ENCODE measurements at regions not wholly inside any gene's neighbourhood (a gene's known extent, or its start where the extent isn't known, plus 50 kb on each side); places are given as distances from the start of the nearest gene placed in this dataset.

- Mint-ChIP-seq H3K9me3 (no peaks in the 10 kb centered on the region), H3K27ac (no peak overlapping the region), H3K4me1 (ENCODE audit: low read depth) (no peaks in the 10 kb centered on the region), H3K4me3 (no peak overlapping the region), H3K36me3 (ENCODE audit: insufficient read depth in 2 of 2) (no peaks in the 10 kb centered on the region), H3K27me3 (ENCODE audit: low read depth) (no peaks in the 10 kb centered on the region)
- DNase-seq: no peak
- no peak for ATAC-seq (replicated peaks in 1 of 2)
Measured at GRCh38 chr9:119841016-119841415, 471.8 kb upstream of the BRINP1 start.

GRCh38 chr9:119839888-119840287, 470.7 kb upstream of the BRINP1 start:
- no peaks in the 10 kb centered on the region for H3K4me1 Mint-ChIP-seq (ENCODE audit: low read depth)
- ATAC-seq (replicated peaks in 1 of 2): no peak
- no peak overlapping the region for H3K4me3 Mint-ChIP-seq
- H3K36me3 Mint-ChIP-seq (ENCODE audit: insufficient read depth in 2 of 2): no peaks in the 10 kb centered on the region
- DNase-seq: no peak
- no peaks in the 10 kb centered on the region for H3K27me3 Mint-ChIP-seq (ENCODE audit: low read depth)
- H3K27ac Mint-ChIP-seq: no peak overlapping the region
- H3K9me3 Mint-ChIP-seq: no peaks in the 10 kb centered on the region

GRCh38 chr9:119838210-119838609, 469.0 kb upstream of the BRINP1 start:
- Mint-ChIP-seq H3K9me3 (peaks cover 0 to 2% of the 10 kb centered on the region in 2 donors), H3K36me3 (ENCODE audit: insufficient read depth in 2 of 2) (no peaks in the 10 kb centered on the region), H3K27ac (no peak overlapping the region), H3K4me1 (ENCODE audit: low read depth) (no peaks in the 10 kb centered on the region), H3K4me3 (no peak overlapping the region), H3K27me3 (ENCODE audit: low read depth) (no peaks in the 10 kb centered on the region)
- DNase-seq (no peak), ATAC-seq (replicated peaks in 1 of 2) (no peak)

- no peaks in the 10 kb centered on the region for H3K27me3 Mint-ChIP-seq (ENCODE audit: low read depth)
- H3K4me1 Mint-ChIP-seq (ENCODE audit: low read depth): no peaks in the 10 kb centered on the region
- no peak for ATAC-seq (replicated peaks in 1 of 2)
- H3K36me3 Mint-ChIP-seq (ENCODE audit: insufficient read depth in 2 of 2): no peaks in the 10 kb centered on the region
- H3K27ac Mint-ChIP-seq: no peak overlapping the region
- peaks cover 0 to 2% of the 10 kb centered on the region in 2 donors for H3K9me3 Mint-ChIP-seq
- DNase-seq: no peak
- no peak overlapping the region for H3K4me3 Mint-ChIP-seq
Measured at GRCh38 chr9:119836036-119836435, 466.8 kb upstream of the BRINP1 start.

- no peaks in the 10 kb centered on the region for H3K36me3 Mint-ChIP-seq (ENCODE audit: insufficient read depth in 2 of 2)
- H3K4me1 Mint-ChIP-seq (ENCODE audit: low read depth): no peaks in the 10 kb centered on the region
- no peak for ATAC-seq (replicated peaks in 1 of 2)
- DNase-seq: no peak
- no peak overlapping the region for H3K4me3 Mint-ChIP-seq
- H3K27me3 Mint-ChIP-seq (ENCODE audit: low read depth): no peaks in the 10 kb centered on the region
- peaks cover 0 to 2% of the 10 kb centered on the region in 2 donors for H3K9me3 Mint-ChIP-seq
- H3K27ac Mint-ChIP-seq: no peak overlapping the region
Measured at GRCh38 chr9:119834064-119834620, 464.9 kb upstream of the BRINP1 start.

GRCh38 chr9:119831309-119831708, 462.1 kb upstream of the BRINP1 start:
- H3K4me3 Mint-ChIP-seq: no peak overlapping the region
- no peaks in the 10 kb centered on the region for H3K4me1 Mint-ChIP-seq (ENCODE audit: low read depth)
- H3K27ac Mint-ChIP-seq: no peak overlapping the region
- no peaks in the 10 kb centered on the region for H3K27me3 Mint-ChIP-seq (ENCODE audit: low read depth)
- DNase-seq (no peak), ATAC-seq (replicated peaks in 1 of 2) (no peak)
- H3K36me3 Mint-ChIP-seq (ENCODE audit: insufficient read depth in 2 of 2): no peaks in the 10 kb centered on the region
- H3K9me3 Mint-ChIP-seq: peaks cover 0 to 2% of the 10 kb centered on the region in 2 donors

GRCh38 chr9:119829748-119830147, 460.5 kb upstream of the BRINP1 start:
- Mint-ChIP-seq H3K4me3 (no peak overlapping the region), H3K9me3 (peaks cover 0 to 2% of the 10 kb centered on the region in 2 donors), H3K27me3 (ENCODE audit: low read depth) (no peaks in the 10 kb centered on the region), H3K36me3 (ENCODE audit: insufficient read depth in 2 of 2) (no peaks in the 10 kb centered on the region), H3K27ac (no peak overlapping the region), H3K4me1 (ENCODE audit: low read depth) (no peaks in the 10 kb centered on the region)
- DNase-seq (no peak), ATAC-seq (replicated peaks in 1 of 2) (no peak)

- no peak for DNase-seq
- no peaks in the 10 kb centered on the region for H3K27me3 Mint-ChIP-seq (ENCODE audit: low read depth)
- no peak for ATAC-seq (replicated peaks in 1 of 2)
- no peaks in the 10 kb centered on the region for H3K4me1 Mint-ChIP-seq (ENCODE audit: low read depth)
- peaks cover 0 to under 1% of the 10 kb centered on the region in 2 donors for H3K9me3 Mint-ChIP-seq
- H3K36me3 Mint-ChIP-seq (ENCODE audit: insufficient read depth in 2 of 2): no peaks in the 10 kb centered on the region
- no peak overlapping the region for H3K4me3 Mint-ChIP-seq
- no peak overlapping the region for H3K27ac Mint-ChIP-seq
Measured at GRCh38 chr9:119829186-119829585, 460.0 kb upstream of the BRINP1 start.

GRCh38 chr9:119827526-119827925, 458.3 kb upstream of the BRINP1 start:
- H3K4me1 Mint-ChIP-seq (ENCODE audit: low read depth): no peaks in the 10 kb centered on the region
- H3K9me3 Mint-ChIP-seq: peaks cover 0 to 2% of the 10 kb centered on the region in 2 donors
- no peak overlapping the region for H3K27ac Mint-ChIP-seq
- H3K4me3 Mint-ChIP-seq: no peak overlapping the region
- no peak for DNase-seq
- no peaks in the 10 kb centered on the region for H3K27me3 Mint-ChIP-seq (ENCODE audit: low read depth)
- ATAC-seq (replicated peaks in 1 of 2): no peak
- H3K36me3 Mint-ChIP-seq (ENCODE audit: insufficient read depth in 2 of 2): no peaks in the 10 kb centered on the region

- Mint-ChIP-seq H3K4me3 (no peak overlapping the region), H3K9me3 (peaks cover 0 to 2% of the 10 kb centered on the region in 2 donors), H3K4me1 (ENCODE audit: low read depth) (no peaks in the 10 kb centered on the region), H3K27ac (no peak overlapping the region), H3K36me3 (ENCODE audit: insufficient read depth in 2 of 2) (no peaks in the 10 kb centered on the region), H3K27me3 (ENCODE audit: low read depth) (no peaks in the 10 kb centered on the region)
- ATAC-seq (replicated peaks in 1 of 2): no peak
- DNase-seq: no peak
Measured at GRCh38 chr9:119827126-119827525, 457.9 kb upstream of the BRINP1 start.

- peaks cover 0 to 2% of the 10 kb centered on the region in 2 donors for H3K9me3 Mint-ChIP-seq
- ATAC-seq (replicated peaks in 1 of 2): no peak
- H3K36me3 Mint-ChIP-seq (ENCODE audit: insufficient read depth in 2 of 2): no peaks in the 10 kb centered on the region
- no peak overlapping the region for H3K27ac Mint-ChIP-seq
- no peaks in the 10 kb centered on the region for H3K27me3 Mint-ChIP-seq (ENCODE audit: low read depth)
- DNase-seq: no peak
- no peaks in the 10 kb centered on the region for H3K4me1 Mint-ChIP-seq (ENCODE audit: low read depth)
- H3K4me3 Mint-ChIP-seq: no peak overlapping the region
Measured at GRCh38 chr9:119818726-119819435, 449.6 kb upstream of the BRINP1 start.

GRCh38 chr9:119810645-119811429, 441.6 kb upstream of the BRINP1 start:
- no peak overlapping the region for H3K4me3 Mint-ChIP-seq
- ATAC-seq (replicated peaks in 1 of 2): no peak

GRCh38 chr9:119803679-119804078, 434.4 kb upstream of the BRINP1 start:
- Mint-ChIP-seq H3K27me3 (ENCODE audit: low read depth) (no peaks in the 10 kb centered on the region), H3K4me3 (no peak overlapping the region), H3K36me3 (ENCODE audit: insufficient read depth in 2 of 2) (no peaks in the 10 kb centered on the region), H3K9me3 (no peaks in the 10 kb centered on the region), H3K27ac (no peak overlapping the region), H3K4me1 (ENCODE audit: low read depth) (no peaks in the 10 kb centered on the region)
- ATAC-seq (replicated peaks in 1 of 2) (no peak), DNase-seq (no peak)

More at GRCh38 chr9:119810645-119811429, 441.6 kb upstream of the BRINP1 start:
- Mint-ChIP-seq H3K36me3 (ENCODE audit: insufficient read depth in 2 of 2) (no peaks in the 10 kb centered on the region), H3K4me1 (ENCODE audit: low read depth) (no peaks in the 10 kb centered on the region), H3K27me3 (ENCODE audit: low read depth) (no peaks in the 10 kb centered on the region), H3K9me3 (peaks cover 2% of the 10 kb centered on the region in 2 donors), H3K27ac (no peak overlapping the region)
- no peak for DNase-seq
